Hematopoietic multipotent progenitor cell treated with erythropoietin and hydrocortisone succinate and interleukin-3 and kit ligand, for 6 days (in vitro differentiated cells): ENCODE measurements at regions not wholly inside any gene's neighbourhood (a gene's known extent, or its start where the extent isn't known, plus 50 kb on each side); places are given as distances from the start of the nearest gene placed in this dataset.
"Not testable (repeated sequence)": the region's sequence is repeated elsewhere in the genome, so short reads cannot be mapped to it uniquely, and the experiment has no call there.

Experiments
- DNase-seq: peaks from one replicate; pipeline ENCODE4 v3.0.0-alpha.2; 2015

- no peak for DNase-seq
Measured at GRCh38 chr15:23983500-23984259, 296.6 kb upstream of the NDN start.

GRCh38 chr15:23994273-23994672, 307.2 kb upstream of the NDN start:
- DNase-seq: no peak

- DNase-seq: no peak
Measured at GRCh38 chr15:23998056-23998455, 311.0 kb upstream of the NDN start.

- DNase-seq: no peak
Measured at GRCh38 chr15:24008476-24008875, 321.4 kb upstream of the NDN start.

- DNase-seq: no peak
Measured at GRCh38 chr15:24017470-24017869, 330.4 kb upstream of the NDN start.

GRCh38 chr15:24039683-24040082, 352.6 kb upstream of the NDN start:
- DNase-seq: no peak

- no peak for DNase-seq
Measured at GRCh38 chr15:24054547-24055245, 367.6 kb upstream of the NDN start.

GRCh38 chr15:24067733-24068501, 380.8 kb upstream of the NDN start:
- DNase-seq: no peak

GRCh38 chr15:24075420-24076089, 388.4 kb upstream of the NDN start:
- no peak for DNase-seq

GRCh38 chr15:24076090-24076784, 389.1 kb upstream of the NDN start:
- DNase-seq: no peak

GRCh38 chr15:24078310-24079029, 391.4 kb upstream of the NDN start:
- DNase-seq: no peak

GRCh38 chr15:24088941-24089340, 401.8 kb upstream of the NDN start:
- not testable (repeated sequence) for DNase-seq

- not testable (repeated sequence) for DNase-seq
Measured at GRCh38 chr15:24101503-24101902, 414.4 kb upstream of the NDN start.

- not testable (repeated sequence) for DNase-seq
Measured at GRCh38 chr15:24107524-24107923, 420.4 kb upstream of the NDN start.

GRCh38 chr15:24107948-24108347, 420.8 kb upstream of the NDN start:
- not testable (repeated sequence) for DNase-seq

GRCh38 chr15:24108349-24108748, 421.2 kb upstream of the NDN start:
- not testable (repeated sequence) for DNase-seq

GRCh38 chr15:24139622-24140021, 452.5 kb upstream of the NDN start:
- DNase-seq: not testable (repeated sequence)

GRCh38 chr15:24145070-24145469, 458.0 kb upstream of the NDN start:
- DNase-seq: not testable (repeated sequence)

GRCh38 chr15:24146251-24146650, 459.1 kb upstream of the NDN start:
- no peak for DNase-seq

GRCh38 chr15:24150542-24150941, 463.4 kb upstream of the NDN start:
- DNase-seq: no peak

- not testable (repeated sequence) for DNase-seq
Measured at GRCh38 chr15:24158306-24158705, 471.2 kb upstream of the NDN start.

GRCh38 chr15:24165512-24165911, 478.4 kb upstream of the NDN start:
- DNase-seq: not testable (repeated sequence)
